Bronchial epithelial cell (primary cell): ENCODE measurements at regions not wholly inside any gene's neighbourhood (a gene's known extent, or its start where the extent isn't known, plus 50 kb on each side); places are given as distances from the start of the nearest gene placed in this dataset.
"Not testable (repeated sequence)": the region's sequence is repeated elsewhere in the genome, so short reads cannot be mapped to it uniquely, and the experiment has no call there.

Source experiments
- DNase-seq: peaks from one replicate; pipeline ENCODE4 v3.0.0-alpha.2; 2010; ENCODE audit warnings: low read depth
- FAIRE-seq: peaks from 2 replicates; lab custom pipeline; 2011; peaks lifted over from hg19 to GRCh38; lab: Jason Lieb, UNC
- H3K27me3 ChIP-seq: 2 replicates; pipeline ENCODE4 v1.5.1; 2011; ENCODE audit warnings: low read length; ENCODE audit not compliant: control insufficient read depth, insufficient read depth
- H3K36me3 ChIP-seq: 2 replicates; pipeline ENCODE4 v1.5.1; 2011; ENCODE audit warnings: low read length; ENCODE audit not compliant: control insufficient read depth, insufficient read depth
- H3K4me3 ChIP-seq: 2 replicates; pipeline ENCODE4 v1.5.1; 2011; ENCODE audit warnings: mild to moderate bottlenecking, low read depth, low read length, control low read depth
- TF ChIP-seq, protein P1 (sequence below): IDR thresholded peaks from 2 replicates; pipeline ENCODE4 v1.5.1; 2011; ENCODE audit warnings: mild to moderate bottlenecking, moderate library complexity, low read length, control low read depth, inconsistent platforms; ENCODE audit not compliant: insufficient read depth, severe bottlenecking

DNA sequence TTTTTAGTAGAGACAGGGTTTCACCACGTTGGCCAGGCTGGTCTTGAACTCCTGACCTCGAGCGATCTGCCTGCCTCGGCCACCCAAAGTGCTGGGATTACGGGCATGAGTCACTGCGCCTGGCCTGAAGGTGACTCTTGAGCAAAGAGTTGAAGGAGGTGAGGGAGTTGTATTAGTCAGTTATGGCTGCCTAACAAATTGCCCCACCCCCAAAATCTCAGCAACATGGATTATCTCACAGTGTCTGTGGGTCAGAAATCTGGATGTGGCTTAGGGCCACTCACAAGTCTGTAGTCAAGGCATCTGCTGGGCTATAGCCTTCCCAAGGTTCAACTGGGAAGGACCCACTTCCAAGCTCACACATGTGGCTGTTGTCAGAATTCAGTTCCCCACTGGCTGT lies 52.8 kb upstream of the ADGRE5 start:
- no peak for FAIRE-seq
- TF ChIP-seq, protein P1, sequence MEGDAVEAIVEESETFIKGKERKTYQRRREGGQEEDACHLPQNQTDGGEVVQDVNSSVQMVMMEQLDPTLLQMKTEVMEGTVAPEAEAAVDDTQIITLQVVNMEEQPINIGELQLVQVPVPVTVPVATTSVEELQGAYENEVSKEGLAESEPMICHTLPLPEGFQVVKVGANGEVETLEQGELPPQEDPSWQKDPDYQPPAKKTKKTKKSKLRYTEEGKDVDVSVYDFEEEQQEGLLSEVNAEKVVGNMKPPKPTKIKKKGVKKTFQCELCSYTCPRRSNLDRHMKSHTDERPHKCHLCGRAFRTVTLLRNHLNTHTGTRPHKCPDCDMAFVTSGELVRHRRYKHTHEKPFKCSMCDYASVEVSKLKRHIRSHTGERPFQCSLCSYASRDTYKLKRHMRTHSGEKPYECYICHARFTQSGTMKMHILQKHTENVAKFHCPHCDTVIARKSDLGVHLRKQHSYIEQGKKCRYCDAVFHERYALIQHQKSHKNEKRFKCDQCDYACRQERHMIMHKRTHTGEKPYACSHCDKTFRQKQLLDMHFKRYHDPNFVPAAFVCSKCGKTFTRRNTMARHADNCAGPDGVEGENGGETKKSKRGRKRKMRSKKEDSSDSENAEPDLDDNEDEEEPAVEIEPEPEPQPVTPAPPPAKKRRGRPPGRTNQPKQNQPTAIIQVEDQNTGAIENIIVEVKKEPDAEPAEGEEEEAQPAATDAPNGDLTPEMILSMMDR: no peak

DNA sequence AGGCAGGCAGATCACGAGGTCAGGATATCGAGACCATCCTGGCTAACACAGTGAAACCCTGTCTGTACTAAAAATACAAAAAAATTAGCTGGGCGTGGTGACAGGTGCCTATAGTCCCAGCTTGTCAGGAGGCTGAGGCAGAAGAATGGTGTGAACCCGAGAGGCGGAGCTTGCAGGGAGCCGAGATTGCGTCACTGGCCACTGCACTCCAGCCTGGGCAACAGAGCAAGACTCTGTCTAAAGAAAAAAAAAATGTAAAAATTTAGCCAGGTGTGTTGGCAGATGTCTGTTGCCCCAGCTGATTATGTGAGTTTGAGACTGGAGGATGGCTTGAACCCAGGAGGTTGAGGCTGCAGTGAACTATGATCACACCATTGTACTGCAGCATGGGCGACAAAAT lies 54.2 kb upstream of the ADGRE5 start:
- FAIRE-seq, H3K36me3 ChIP-seq, H3K4me3 ChIP-seq, DNase-seq, H3K27me3 ChIP-seq: not testable (repeated sequence)

More for the DNA sequence above, 52.8 kb upstream of the ADGRE5 start:
- Histone ChIP-seq H3K27me3 (no peaks in the 10 kb centered on the region), H3K36me3 (no peaks in the 10 kb centered on the region), H3K4me3 (no peak overlapping the region)
- DNase-seq: no peak

DNA sequence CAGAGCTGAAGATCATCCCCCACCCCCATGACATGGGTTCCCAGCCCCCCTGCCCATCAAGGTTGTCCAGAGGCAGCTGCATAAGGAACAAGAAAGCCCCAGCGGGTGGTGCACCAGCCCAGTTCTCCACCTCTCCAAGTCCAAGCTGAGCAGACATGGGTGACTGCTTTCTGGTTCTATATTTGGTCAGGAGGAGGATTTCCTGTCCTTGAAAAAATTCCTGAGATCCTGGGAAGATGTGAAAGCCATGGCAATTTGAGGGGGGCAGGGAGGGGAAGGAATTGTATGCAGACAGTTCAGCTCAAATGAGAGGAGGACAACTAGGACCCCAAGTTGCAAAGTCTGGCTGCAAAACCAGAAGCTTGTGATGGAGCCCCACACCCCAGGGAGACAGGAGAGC lies 55.4 kb upstream of the ADGRE5 start:
- Histone ChIP-seq H3K36me3 (no peaks in the 10 kb centered on the region), H3K4me3 (no peak overlapping the region), H3K27me3 (no peaks in the 10 kb centered on the region)
- DNase-seq (no peak), FAIRE-seq (no peak)
- TF ChIP-seq, protein P1: no peak

DNA sequence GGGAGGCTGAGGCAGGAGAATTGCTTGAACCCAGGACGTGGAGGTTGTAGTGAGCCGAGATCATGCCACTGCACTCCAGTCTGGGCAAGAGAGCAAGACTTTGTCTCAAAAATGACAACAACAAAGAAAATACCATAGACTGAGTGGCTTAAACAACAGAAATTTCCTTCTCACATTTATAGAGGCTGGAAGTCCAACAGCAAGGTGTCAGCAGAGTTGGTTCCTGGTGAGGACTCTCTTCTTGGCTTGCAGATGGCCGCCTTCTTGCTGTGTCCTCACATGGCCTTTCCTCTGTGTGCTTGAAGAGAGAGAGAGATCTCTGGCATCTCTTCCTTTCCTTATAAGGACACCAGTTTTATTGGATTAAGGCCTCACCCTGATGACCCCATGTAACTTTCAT lies 56.1 kb upstream of the ADGRE5 start:
- Histone ChIP-seq H3K4me3 (no peak overlapping the region), H3K27me3 (no peaks in the 10 kb centered on the region), H3K36me3 (no peaks in the 10 kb centered on the region)
- no peak for DNase-seq
- TF ChIP-seq, protein P1: no peak
- no peak for FAIRE-seq

DNA sequence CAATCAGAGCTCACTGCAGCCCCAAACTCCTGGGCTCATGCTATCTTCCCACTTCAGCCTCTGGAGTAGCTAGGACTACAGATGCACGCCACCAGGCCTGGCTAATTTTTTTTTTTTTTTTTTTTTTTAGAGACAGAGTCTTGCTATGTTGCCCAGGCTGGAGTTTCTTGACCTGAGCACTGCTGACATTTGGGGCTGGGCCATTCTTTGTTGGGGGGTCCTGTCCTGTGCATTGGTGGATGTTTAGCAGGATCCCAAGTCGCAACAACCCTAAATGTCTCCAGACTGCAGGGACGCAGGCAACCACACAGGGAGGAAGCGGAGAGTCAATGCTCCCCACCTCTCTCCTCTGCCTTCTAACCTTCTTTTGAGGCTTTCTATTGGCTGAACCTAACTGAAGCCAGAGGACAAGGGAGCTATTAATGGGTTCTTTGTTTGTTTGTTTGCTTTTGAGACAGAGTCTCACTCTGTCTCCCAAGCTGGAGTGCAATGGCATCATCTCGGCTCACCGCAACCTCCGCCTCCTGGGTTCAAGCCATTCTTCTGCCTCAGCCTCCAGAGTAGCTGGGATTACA lies 58.3 kb upstream of the ADGRE5 start:
- no peaks in the 10 kb centered on the region for H3K36me3 ChIP-seq
- H3K4me3 ChIP-seq: no peak overlapping the region
- TF ChIP-seq, protein P1: no peak
- DNase-seq: no peak
- H3K27me3 ChIP-seq: no peaks in the 10 kb centered on the region
- no peak for FAIRE-seq

DNA sequence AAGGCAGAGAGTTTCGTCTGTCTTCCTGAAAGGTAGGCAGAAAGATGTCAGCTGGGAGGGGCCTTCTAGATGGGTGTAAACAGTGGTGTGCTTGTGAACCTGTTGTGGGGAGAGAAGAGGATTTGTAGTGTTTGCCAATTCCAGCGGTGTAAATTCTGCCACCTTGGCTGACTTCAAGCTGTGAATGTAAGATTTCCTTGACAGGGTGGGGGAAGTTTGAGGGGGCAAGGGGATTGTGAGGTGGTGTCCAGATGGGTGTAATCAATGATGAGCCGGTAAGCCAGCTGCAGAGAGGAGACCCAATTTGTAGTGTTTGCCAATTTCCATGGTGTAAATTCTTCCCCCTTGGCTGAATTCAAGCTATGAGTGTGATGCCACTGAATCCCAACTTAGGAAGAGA lies 61.0 kb upstream of the ADGRE5 start:
- DNase-seq: no peak
- TF ChIP-seq, protein P1: no peak
- no peak for FAIRE-seq
- Histone ChIP-seq H3K4me3 (no peak overlapping the region), H3K36me3 (no peaks in the 10 kb centered on the region), H3K27me3 (no peaks in the 10 kb centered on the region)

DNA sequence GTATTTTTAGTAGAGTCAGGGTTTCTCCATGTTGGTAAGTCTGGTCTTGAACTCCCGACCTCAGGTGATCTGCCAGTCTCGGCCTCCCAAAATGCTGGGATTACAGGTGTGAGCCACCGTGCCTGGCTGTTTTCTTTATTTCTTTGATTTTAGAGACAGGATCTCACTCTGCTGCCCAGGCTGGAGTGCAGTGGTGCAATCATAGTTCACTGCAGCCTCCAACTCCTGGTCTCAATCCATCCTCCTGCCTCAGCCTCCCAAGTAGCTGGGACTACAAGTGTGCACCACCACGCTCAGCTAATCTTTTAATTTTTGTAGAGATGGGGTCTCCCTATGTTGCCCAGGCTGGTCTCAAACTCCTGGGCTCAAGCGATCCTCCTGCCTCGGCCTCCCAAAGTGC lies 61.5 kb upstream of the ADGRE5 start:
- not testable (repeated sequence) for H3K4me3 ChIP-seq, FAIRE-seq, DNase-seq, H3K27me3 ChIP-seq, H3K36me3 ChIP-seq
